MM.1S (cell line): ENCODE measurements at regions not wholly inside any gene's neighbourhood (a gene's known extent, or its start where the extent isn't known, plus 50 kb on each side); places are given as distances from the start of the nearest gene placed in this dataset.

Experiments
- DNase-seq: peaks from one replicate; pipeline ENCODE4 v3.0.0-alpha.2; 2015
- H2AFZ ChIP-seq: fragments of 300-600 bp; sonication (generic); 2 replicates; pipeline ENCODE4 v1.6.0; 2016; ENCODE audit warnings: antibody characterized with exemption, low read length
- H3F3A ChIP-seq: fragments of 300-600 bp; sonication (generic); 2 replicates; pipeline ENCODE4 v1.6.1; 2016; ENCODE audit warnings: mild to moderate bottlenecking, antibody characterized with exemption, low read length, moderate library complexity, mixed read lengths; ENCODE audit not compliant: insufficient read depth
- H3K27ac ChIP-seq: fragments of 300-600 bp; sonication (generic); 2 replicates; pipeline ENCODE4 v1.5.1; 2016; ENCODE audit warnings: mild to moderate bottlenecking, low read length
- H3K27me3 ChIP-seq: fragments of 300-600 bp; sonication (generic); replicated peaks from 2 replicates; pipeline ENCODE4 v1.6.0; 2016; ENCODE audit warnings: low read length; ENCODE audit not compliant: insufficient read depth
- H3K36me3 ChIP-seq: fragments of 300-600 bp; sonication (generic); replicated peaks from 2 replicates; pipeline ENCODE4 v1.6.1; 2016; ENCODE audit warnings: mild to moderate bottlenecking, low read length, mixed read lengths; ENCODE audit not compliant: insufficient read depth
- H3K4me1 ChIP-seq: fragments of 300-600 bp; sonication (generic); 2 replicates; pipeline ENCODE4 v1.6.1; 2016; ENCODE audit warnings: low read length, mixed read lengths
- H3K4me2 ChIP-seq: fragments of 300-600 bp; sonication (generic); 2 replicates; pipeline ENCODE4 v1.6.0; 2016; ENCODE audit warnings: low read depth, low read length
- H3K4me3 ChIP-seq: fragments of 300-600 bp; sonication (generic); 2 replicates; pipeline ENCODE4 v1.5.1; 2016; ENCODE audit warnings: low read length, mixed read lengths
- H3K79me2 ChIP-seq: fragments of 300-600 bp; sonication (generic); 2 replicates; pipeline ENCODE4 v1.6.1; 2016; ENCODE audit warnings: mixed run types, low read length, mixed read lengths
- H3K9ac ChIP-seq: fragments of 300-600 bp; sonication (generic); 2 replicates; pipeline ENCODE4 v1.6.1; 2016; ENCODE audit warnings: low read length, mixed read lengths
- H3K9me2 ChIP-seq: fragments of 300-600 bp; sonication (generic); replicated peaks from 2 replicates; pipeline ENCODE4 v1.6.1; 2016; ENCODE audit warnings: mild to moderate bottlenecking, low read length, mixed read lengths; ENCODE audit not compliant: insufficient read depth
- H3K9me3 ChIP-seq: fragments of 300-600 bp; sonication (generic); replicated peaks from 2 replicates; pipeline ENCODE4 v1.6.1; 2016; ENCODE audit warnings: mild to moderate bottlenecking, low read length, mixed read lengths; ENCODE audit not compliant: insufficient read depth
- H4K20me1 ChIP-seq: fragments of 300-600 bp; sonication (generic); 2 replicates; pipeline ENCODE4 v1.6.1; 2016; ENCODE audit warnings: mild to moderate bottlenecking, low read length, moderate library complexity, mixed read lengths; ENCODE audit not compliant: insufficient read depth
- CTCF ChIP-seq: fragments of 300-600 bp; sonication (generic); IDR thresholded peaks from 2 replicates; pipeline ENCODE4 v1.5.1; 2016; ENCODE audit warnings: antibody characterized with exemption, low read length, mixed read lengths
- EZH2 ChIP-seq: fragments of 300-600 bp; sonication (generic); optimal IDR thresholded peaks from 2 replicates; pipeline ENCODE3; 2017; ENCODE audit warnings: low read depth, mild to moderate bottlenecking, antibody characterized with exemption, low read length, mixed read lengths
- EZH2phosphoT487 ChIP-seq: fragments of 300-600 bp; sonication (generic); IDR thresholded peaks from 2 replicates; pipeline ENCODE4 v1.6.1; 2018; ENCODE audit warnings: antibody characterized with exemption, low read length

DNA sequence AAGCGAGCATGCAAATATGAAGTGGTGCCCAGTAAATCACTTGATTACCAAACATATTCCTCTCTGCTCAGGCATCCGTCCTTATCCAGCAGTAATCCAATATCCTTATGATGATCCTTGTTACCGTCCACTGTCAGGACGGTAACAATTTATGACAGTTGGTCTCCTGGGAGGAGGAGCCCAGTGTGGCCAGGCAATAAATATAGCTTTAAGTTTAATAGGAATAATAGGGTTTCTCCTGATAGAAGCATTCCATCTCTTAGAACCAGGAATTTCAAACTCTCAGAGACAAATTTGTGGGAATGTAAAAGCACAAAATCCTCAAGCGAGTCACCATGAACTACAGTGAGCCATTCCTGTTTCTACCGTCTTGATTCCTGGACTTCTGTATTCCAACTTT is 171.2 kb upstream of the IL15 start:
- no peak overlapping the region for H3K9ac ChIP-seq
- H3K4me3 ChIP-seq, result no peak overlapping the region
- H3K79me2 ChIP-seq, result no peaks in the 10 kb centered on the region

GRCh38 chr4:141467225-141467624 is 169.2 kb upstream of the IL15 start:
- Histone ChIP-seq H3F3A (no peaks in the 10 kb centered on the region), H3K4me3 (no peak overlapping the region), H3K27ac (no peak overlapping the region), H3K27me3 (no peaks in the 10 kb centered on the region), H3K4me1 (no peaks in the 10 kb centered on the region), H4K20me1 (no peaks in the 10 kb centered on the region), H2AFZ (no peak overlapping the region), H3K9me2 (no peaks in the 10 kb centered on the region), H3K9me3 (no peaks in the 10 kb centered on the region), H3K4me2 (no peak overlapping the region), H3K9ac (no peak overlapping the region), H3K79me2 (no peaks in the 10 kb centered on the region), H3K36me3 (no peaks in the 10 kb centered on the region)
- DNase-seq, result no peak
- no peak for TF ChIP-seq CTCF
- TF ChIP-seq EZH2phosphoT487, result no peak
- TF ChIP-seq EZH2, result no peak

More for the DNA sequence above, 171.2 kb upstream of the IL15 start:
- no peaks in the 10 kb centered on the region for H3F3A ChIP-seq
- no peak for TF ChIP-seq EZH2
- TF ChIP-seq CTCF, result no peak
- TF ChIP-seq EZH2phosphoT487, result no peak
- no peaks in the 10 kb centered on the region for H3K4me1 ChIP-seq
- H3K9me3 ChIP-seq, result no peaks in the 10 kb centered on the region
- no peak for DNase-seq
- no peaks in the 10 kb centered on the region for H3K9me2 ChIP-seq
- H3K27me3 ChIP-seq, result no peaks in the 10 kb centered on the region
- no peaks in the 10 kb centered on the region for H4K20me1 ChIP-seq
- no peak overlapping the region for H3K27ac ChIP-seq
- H3K4me2 ChIP-seq, result no peak overlapping the region
- no peaks in the 10 kb centered on the region for H3K36me3 ChIP-seq
- H2AFZ ChIP-seq, result no peak overlapping the region

GRCh38 chr4:141469392-141469791 is 167.0 kb upstream of the IL15 start:
- Histone ChIP-seq H3K4me3 (no peak overlapping the region), H3F3A (no peaks in the 10 kb centered on the region), H3K4me2 (no peak overlapping the region), H3K4me1 (no peaks in the 10 kb centered on the region), H3K79me2 (no peaks in the 10 kb centered on the region), H3K27ac (no peak overlapping the region), H3K9me2 (no peaks in the 10 kb centered on the region), H3K9ac (no peak overlapping the region), H3K36me3 (no peaks in the 10 kb centered on the region), H3K9me3 (no peaks in the 10 kb centered on the region), H2AFZ (no peak overlapping the region), H4K20me1 (no peaks in the 10 kb centered on the region), H3K27me3 (no peaks in the 10 kb centered on the region)
- no peak for TF ChIP-seq EZH2phosphoT487
- no peak for TF ChIP-seq EZH2
- no peak for TF ChIP-seq CTCF
- no peak for DNase-seq
